Activated CD4-positive, alpha-beta T cell treated with anti-CD3 and anti-CD28 coated beads for 48 hours (primary cell): ENCODE measurements at regions not wholly inside any gene's neighbourhood (a gene's known extent, or its start where the extent isn't known, plus 50 kb on each side); places are given as distances from the start of the nearest gene placed in this dataset.

Experiments used
- DNase-seq: peaks from one replicate; pipeline ENCODE4 v3.0.0-alpha.2; 2020

DNA sequence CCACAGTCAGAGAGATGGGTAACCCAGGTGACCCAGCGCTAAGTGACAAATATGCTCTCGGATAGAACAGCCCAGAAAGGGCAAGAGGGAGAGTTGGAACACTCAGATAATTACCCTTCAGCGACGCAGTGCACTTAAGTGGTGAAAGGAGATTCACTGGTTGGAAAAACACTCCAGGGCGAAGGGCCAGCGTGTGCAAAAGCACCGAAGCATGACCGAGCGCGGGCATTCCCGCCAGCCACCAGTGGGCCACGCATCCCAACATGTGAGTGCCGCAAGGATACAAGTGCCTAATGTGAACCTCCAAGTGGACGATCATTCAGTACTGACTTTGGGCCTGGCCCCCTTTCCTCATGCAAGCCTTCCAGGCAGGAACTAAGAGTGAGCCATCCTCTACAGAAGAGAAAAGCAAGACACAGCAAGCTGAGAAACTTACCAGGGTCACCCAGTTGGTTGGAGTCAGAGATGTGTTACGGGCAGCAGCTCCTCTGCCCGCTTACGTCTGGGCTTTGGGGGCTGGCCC is 258.4 kb downstream of the C16orf95 start:
- DNase-seq = no peak

- no peak for DNase-seq
Measured at GRCh38 chr16:87060034-87060986, 256.9 kb downstream of the C16orf95 start.

- no peak for DNase-seq
Measured at GRCh38 chr16:87061243-87061920, 255.8 kb downstream of the C16orf95 start.

GRCh38 chr16:87062569-87063442 is 254.4 kb downstream of the C16orf95 start:
- peak; percentile 81 for DNase-seq

GRCh38 chr16:87063543-87063942 is 253.6 kb downstream of the C16orf95 start:
- no peak for DNase-seq

DNA sequence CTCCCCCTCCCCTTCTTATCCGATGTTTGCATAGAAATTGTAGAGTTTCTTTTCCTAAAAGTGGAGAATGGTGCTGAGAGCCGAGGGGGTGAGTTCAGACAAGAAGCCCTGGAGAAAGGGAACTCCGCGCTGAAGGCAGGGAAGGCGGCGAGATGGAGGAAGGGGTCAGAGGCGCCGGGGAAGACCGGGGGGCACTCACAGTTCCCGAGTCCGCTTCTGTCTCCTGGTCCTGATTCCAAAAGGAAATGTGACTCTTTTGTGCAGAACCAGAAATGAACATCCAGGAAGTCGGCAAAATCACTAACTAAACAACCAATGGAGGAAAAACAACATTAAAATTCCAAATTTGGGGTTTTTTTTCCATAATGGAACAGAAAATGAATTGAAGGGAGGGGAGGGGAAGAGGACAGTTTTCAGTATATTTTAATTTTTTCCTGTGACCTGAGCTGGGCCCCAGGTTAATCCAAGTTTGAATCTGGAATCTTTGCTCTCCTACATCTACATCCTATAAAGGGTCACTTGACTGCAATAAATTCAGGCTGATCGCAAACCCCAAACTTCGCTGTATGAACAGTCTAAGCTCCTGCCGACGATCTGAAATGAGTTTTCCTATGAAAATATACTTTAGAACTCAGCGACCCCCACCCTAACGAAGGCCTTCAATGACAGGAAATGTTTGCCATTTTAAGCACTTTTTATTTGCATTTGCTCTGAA is 252.3 kb downstream of the C16orf95 start:
- no peak for DNase-seq

DNA sequence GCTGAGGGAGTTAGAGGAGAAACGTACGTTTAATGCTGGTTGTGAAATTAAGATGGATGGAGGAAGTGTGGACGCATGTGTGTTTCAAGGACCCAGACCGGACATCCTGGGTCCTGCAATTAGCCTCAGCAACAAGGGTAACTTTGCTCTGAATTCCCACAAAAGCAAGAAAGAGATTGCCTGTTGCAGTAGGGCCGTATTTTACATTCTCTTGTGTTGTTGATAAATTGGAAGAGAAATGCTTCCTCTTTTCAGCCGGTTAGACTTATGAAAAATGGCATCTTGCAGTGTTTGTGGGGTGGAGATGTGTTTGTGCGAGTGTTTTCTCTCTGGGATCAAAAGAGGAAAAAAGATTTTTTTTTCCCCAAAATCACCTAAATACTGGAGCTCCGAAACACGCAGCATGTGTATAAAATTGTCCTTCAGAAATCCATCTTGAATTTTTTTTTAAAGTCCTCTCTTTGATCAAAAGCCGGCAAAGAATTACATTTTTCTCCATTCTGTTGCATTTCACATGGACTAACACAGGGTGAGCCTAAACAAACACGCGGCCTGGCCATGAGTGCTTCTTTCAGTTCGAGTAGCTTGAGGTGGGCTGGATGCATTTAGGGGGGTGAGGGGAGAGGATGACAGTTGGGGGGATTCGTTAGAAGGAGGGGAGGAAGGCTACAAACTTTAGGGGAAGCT is 251.6 kb downstream of the C16orf95 start:
- no peak for DNase-seq

DNA sequence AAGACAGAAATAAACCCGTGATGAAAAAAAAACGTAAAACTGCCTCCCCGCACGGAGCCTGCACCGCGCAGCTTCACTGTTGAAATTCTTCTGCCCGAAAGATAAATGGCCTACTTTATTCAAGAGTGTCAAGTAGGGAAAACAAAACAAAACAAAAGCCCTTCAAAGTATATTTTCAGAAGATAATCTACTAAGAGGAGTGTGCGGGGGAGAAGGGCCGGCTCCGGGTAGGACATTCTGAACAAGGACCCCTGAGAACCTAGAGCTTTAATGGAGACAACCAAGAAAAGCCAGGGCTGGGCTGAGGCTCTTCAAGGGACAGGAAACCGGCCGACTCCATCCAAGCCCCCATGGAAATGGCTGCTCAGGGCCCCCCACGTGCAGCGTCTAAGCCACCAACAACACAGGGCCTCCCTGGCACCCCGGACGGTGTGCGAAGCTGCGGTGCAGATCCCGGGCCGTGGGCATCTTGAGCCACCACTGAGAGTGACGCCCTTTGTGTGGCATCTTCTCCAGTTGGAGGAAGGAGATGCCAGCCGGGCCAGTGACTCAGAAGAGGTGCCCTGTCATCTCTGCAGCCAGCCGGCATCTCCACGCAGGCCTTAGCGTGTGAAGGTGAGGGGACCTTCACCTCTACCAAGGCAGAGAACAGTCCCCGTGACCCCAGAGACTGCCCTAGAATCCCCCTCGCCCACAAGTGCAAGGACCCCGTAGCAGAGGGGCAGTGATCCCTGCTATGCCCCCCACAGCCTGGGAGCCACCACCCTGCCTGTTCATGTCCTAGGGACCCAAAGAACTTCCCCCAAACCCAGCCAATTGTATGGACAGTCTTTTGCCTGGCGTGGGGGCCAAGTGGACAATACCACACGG is 250.8 kb downstream of the C16orf95 start:
- DNase-seq = no peak

- no peak for DNase-seq
Measured at GRCh38 chr16:87067003-87067556, 250.1 kb downstream of the C16orf95 start.

DNA sequence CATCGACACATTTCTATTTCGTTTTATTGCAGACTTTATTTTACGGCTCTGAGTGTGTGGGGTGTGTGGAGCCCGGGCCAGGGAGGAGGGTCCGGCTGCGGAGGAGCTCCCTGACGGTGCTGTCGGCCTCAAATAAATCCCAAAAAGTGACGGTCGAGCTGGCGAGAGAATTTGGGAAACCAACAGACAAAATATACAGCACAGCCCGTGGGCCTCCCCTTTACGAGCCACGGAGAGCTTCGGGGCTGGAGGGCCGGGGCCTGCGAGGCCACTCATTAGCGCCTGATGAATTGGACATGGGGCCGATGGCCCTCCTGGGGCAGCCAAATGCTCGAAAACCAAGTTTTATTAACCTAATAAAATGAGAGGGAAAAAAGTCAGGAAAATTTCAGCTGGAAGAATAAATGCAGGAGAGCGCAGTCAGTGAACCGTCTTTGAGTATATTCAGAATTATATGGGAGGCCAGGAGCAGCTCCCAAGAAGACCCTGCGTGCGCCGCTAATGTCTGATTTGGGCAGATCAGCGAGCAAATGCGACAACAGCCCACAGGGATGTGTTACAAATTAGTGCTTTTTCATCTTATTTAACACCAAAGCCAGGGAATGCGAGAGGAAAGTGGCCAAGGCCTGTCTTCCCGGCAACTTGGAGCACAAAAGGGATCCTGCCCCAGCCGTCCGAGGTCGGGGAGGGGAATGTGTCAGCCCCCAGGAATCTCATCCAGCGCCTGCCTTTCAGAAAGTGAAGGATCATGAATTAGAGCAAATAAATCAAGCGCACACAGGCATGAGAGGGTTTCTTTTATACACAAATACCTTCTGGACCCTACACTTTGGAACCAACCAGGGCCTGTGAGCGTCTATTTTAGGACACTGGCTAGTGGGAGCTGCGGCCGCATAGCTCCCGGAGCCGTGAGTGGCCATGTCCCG is 249.1 kb downstream of the C16orf95 start:
- DNase-seq = no peak

GRCh38 chr16:87068762-87069150 is 248.4 kb downstream of the C16orf95 start:
- DNase-seq = no peak

GRCh38 chr16:87070657-87071056 is 246.5 kb downstream of the C16orf95 start:
- no peak for DNase-seq

DNA sequence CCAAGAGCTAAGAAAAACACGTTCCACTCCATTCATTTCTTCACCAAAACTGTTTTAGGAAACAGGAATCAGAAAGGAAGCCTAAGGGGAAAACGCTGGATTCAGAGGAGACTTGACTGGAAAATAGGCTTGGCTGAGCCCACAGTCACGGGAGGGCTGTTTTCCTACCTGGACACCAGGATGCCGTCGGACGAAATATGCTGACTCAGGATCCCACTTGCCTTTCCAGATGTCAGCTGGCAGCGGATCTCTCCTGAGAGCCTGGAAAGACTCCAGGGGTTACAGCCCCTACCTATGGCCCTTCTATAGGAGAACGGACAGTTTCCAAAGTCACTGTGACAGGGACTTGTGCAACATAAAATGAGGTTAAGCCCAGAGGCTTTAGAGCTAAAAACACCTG is 245.1 kb downstream of the C16orf95 start:
- DNase-seq = no peak

- DNase-seq = no peak
Measured at GRCh38 chr16:87074641-87075318, 242.4 kb downstream of the C16orf95 start.

DNA sequence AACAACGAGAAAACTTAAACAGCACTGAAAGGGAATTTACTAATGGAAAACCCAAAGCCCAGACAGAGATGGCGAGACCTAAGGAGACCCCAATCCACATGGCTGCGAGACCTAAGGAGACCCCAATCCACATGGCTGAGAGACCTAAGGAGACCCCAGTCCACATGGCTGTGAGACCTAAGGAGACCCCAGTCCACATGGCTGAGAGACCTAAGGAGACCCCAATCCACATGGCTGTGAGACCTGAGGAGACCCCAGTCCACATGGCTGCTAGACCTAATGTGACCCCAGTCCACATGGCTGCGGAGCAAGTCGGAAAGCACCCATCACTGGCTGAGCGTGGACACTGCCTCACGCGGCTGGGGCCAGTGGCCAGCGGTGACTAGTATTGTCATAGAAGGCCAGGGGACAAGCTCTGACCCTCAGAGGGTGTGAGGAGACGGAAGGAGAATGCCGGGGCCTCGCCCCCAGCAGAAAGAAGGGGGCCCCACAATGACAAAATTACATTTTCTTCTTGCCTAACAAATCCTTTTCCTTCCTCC is 241.8 kb downstream of the C16orf95 start:
- DNase-seq = no peak

GRCh38 chr16:87076331-87076949 is 240.8 kb downstream of the C16orf95 start:
- no peak for DNase-seq

GRCh38 chr16:87076950-87077749 is 240.0 kb downstream of the C16orf95 start:
- DNase-seq = peak; percentile 72
